ENCODE measurements at regions not wholly inside any gene's neighbourhood (a gene's known extent, or its start where the extent isn't known, plus 50 kb on each side); places are given as distances from the start of the nearest gene placed in this dataset.

GRCh38 chr6:159325476-159325875 lies 156.3 kb downstream of the FNDC1 start:
- TF ChIP-seq CTCF (conservative IDR thresholded peaks at IDR 0.05 in 1 of 2, IDR thresholded peaks at IDR 0.05 in 1 of 2; ENCODE audit: low read depth in 1 of 2, low read length in 2 of 2) (no peak), EZH2 (IDR thresholded peaks at IDR 0.05; ENCODE audit: low read length, missing control alignments) (no peak)
